Liver (tissue), 3 donors: ENCODE measurements at regions not wholly inside any gene's neighbourhood (a gene's known extent, or its start where the extent isn't known, plus 50 kb on each side); places are given as distances from the start of the nearest gene placed in this dataset.

Experiments
- CTCF ChIP-seq: fragments of 150-350 bp; IDR thresholded peaks from 2 replicates; pipeline ENCODE4 v1.5.1; 2017; ENCODE audit warnings: improper control_type of control experiment, low read depth, low read length; ENCODE audit not compliant: missing input control
- GABPA ChIP-seq, 2 donors: IDR thresholded peaks in 1 of 2; conservative IDR thresholded peaks in 1 of 2; 2 replicates each; pipeline ENCODE4 v1.6.1; 2016; ENCODE audit warnings: antibody characterized with exemption in 2 of 2, mild to moderate bottlenecking in 1 of 2, moderate library complexity in 1 of 2
- MAX ChIP-seq: IDR thresholded peaks from 2 replicates; pipeline ENCODE4 v1.6.1; 2016; ENCODE audit warnings: antibody characterized with exemption
- RAD21 ChIP-seq, 2 donors: IDR thresholded peaks; 2 replicates each; pipeline ENCODE4 v1.6.1; 2016; ENCODE audit warnings: antibody characterized with exemption in 2 of 2, mild to moderate bottlenecking in 2 of 2
- RXRA ChIP-seq, 2 donors: IDR thresholded peaks; 2 replicates each; pipeline ENCODE4 v1.6.1; 2017 to 2018; ENCODE audit warnings: antibody characterized with exemption in 2 of 2, mild to moderate bottlenecking in 1 of 2
- TAF1 ChIP-seq: conservative IDR thresholded peaks from 2 replicates; pipeline ENCODE4 v1.6.1; 2016; ENCODE audit warnings: antibody characterized with exemption, mild to moderate bottlenecking
- YY1 ChIP-seq: IDR thresholded peaks from 2 replicates; pipeline ENCODE4 v1.6.1; 2016; ENCODE audit warnings: antibody characterized with exemption, mild to moderate bottlenecking
- donor health status: healthy.
- donor health status: healthy.

GRCh38 chr11:121928597-121929580 is 187.1 kb downstream of the BLID start:
- TF ChIP-seq RAD21 (IDR thresholded peaks at IDR 0.05) (no peak), CTCF (no peak), RXRA (IDR thresholded peaks at IDR 0.05) (no peak), MAX (no peak), YY1 (no peak), GABPA (IDR thresholded peaks at IDR 0.05 in 1 of 2, conservative IDR thresholded peaks at IDR 0.05 in 1 of 2) (no peak), TAF1 (no peak)
